NCI-H146 (cell line): ENCODE measurements at regions not wholly inside any gene's neighbourhood (a gene's known extent, or its start where the extent isn't known, plus 50 kb on each side); places are given as distances from the start of the nearest gene placed in this dataset.
A peak's percentile ranks its signal among the peaks of the same experiment; 100 is the strongest.
"Not testable (repeated sequence)": the region's sequence is repeated elsewhere in the genome, so short reads cannot be mapped to it uniquely, and the experiment has no call there.

Source experiments
- DNase-seq: peaks from one replicate; lab custom pipeline; 2025; lab: John Stamatoyannopoulos, UW

DNA sequence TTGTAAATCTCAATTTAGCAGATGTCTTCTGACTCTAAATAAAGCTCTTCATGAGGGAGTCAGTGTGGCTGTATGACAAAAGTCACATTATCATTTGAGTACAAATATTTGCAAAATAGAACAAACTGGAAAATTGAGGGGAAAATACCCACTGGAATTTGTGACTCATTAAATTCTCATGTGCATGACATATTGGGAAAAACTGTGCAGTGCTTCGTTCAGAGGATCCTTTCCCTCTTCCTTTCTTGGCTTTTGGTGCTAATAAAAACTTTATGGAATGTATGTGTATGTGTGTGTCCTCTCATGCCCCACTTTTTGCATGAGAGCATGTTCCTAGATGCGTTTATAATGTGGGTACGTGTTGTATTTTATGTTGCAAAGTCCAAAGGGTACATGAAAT is 267.8 kb downstream of the KTN1 start:
- no peak for DNase-seq

DNA sequence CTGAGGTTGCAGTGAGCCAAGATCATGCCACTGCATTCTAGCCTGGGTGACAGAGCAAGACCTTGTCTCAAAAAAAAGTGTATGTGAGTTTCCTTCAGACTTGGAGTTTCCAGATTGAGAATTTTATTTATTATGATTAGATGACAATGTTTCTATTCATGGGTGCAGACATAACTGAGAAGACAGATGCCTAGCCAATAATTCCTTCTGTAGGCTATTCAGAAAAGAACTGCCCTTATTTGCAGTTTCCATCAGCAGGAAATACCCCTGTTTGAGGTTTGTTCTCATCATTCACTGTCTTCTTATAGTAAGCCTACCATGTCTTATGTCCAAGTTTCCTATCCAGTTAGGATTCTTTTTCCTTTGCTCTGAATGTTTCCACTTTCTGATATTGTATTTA is 269.0 kb downstream of the KTN1 start:
- no peak for DNase-seq

DNA sequence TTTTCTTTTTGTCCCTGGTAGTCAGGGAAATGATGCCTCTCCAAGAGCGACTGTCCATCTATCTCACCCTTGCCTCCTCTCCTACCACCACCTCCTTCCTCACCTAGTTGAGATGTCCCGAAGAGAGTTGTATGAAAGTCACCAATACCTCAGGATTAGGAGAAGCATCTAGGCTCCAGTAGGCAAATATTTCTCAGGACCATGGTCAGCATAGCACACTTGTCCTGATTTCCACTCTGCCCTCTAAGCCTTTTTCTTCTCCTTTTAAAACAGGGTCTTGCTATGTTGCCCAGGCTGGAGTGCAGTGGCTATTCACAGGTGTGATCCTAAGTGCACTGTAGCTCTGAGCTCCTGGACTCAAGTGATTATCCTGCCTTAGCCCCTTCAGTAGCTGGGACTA is 268.4 kb upstream of the PELI2 start:
- no peak for DNase-seq

DNA sequence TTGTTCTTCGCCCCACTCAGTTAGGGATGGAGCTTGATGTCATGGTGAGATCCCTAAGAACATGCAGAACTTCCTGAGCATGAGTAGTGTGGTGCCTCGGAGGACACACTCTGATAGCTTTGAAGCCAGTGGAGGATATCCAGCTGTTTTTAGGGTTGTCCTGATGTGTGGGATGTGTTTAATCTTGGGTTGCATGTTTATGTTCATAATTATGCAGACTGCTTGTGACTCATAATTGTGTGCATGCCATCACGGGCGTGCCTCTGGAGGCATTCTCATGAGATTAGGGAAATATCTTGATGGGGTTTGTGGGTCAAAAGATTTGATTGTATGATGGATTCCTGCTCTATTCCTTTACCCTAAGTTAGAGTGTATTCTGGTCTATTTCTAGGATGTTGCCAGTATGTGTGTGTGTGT is 267.4 kb upstream of the PELI2 start:
- DNase-seq = no peak

GRCh38 chr14:55851301-55851700 is 266.9 kb upstream of the PELI2 start:
- no peak for DNase-seq

DNA sequence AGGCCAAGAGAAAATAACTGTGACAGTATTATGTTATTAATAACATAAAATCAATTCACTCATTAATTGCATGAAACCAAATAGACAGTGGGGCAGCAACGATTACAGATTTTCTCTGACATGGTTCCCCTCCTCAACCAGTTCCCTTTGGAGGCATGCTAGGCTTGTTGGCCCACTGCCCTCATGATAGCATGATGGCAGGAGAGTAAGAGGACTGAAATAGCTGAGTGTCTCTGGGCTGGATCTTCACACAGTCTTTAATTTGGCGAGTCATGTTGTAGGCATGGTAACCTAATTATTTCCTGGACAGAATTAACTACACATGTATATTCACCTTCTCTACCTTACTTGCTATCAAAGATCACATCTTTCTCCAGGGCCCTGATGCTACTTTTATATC is 266.2 kb upstream of the PELI2 start:
- DNase-seq = no peak

- DNase-seq = no peak
These were observed 262.5 kb upstream of the PELI2 start for GRCh38 chr14:55855751-55856150.

DNA sequence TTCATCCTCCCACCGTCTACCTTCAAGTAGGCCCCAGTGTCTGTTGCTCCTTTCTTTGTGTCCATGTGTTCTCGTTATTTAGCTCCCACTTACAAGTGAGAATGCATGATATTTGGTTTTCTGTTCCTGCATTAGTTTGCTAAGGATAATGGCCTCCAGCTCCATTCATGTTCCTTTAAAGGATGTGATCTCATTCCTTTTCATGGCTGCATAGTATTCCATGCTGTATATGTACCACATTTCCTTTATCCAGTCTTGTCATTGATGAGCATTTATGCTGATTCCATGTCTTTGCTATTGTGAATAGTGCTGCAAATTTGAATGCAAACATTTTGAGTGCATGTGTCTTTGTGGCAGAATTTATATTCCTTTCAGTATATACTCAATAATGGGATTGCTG is 259.6 kb upstream of the PELI2 start:
- no peak for DNase-seq

- not testable (repeated sequence) for DNase-seq
These were observed 256.6 kb upstream of the PELI2 start for GRCh38 chr14:55861561-55861960.

DNA sequence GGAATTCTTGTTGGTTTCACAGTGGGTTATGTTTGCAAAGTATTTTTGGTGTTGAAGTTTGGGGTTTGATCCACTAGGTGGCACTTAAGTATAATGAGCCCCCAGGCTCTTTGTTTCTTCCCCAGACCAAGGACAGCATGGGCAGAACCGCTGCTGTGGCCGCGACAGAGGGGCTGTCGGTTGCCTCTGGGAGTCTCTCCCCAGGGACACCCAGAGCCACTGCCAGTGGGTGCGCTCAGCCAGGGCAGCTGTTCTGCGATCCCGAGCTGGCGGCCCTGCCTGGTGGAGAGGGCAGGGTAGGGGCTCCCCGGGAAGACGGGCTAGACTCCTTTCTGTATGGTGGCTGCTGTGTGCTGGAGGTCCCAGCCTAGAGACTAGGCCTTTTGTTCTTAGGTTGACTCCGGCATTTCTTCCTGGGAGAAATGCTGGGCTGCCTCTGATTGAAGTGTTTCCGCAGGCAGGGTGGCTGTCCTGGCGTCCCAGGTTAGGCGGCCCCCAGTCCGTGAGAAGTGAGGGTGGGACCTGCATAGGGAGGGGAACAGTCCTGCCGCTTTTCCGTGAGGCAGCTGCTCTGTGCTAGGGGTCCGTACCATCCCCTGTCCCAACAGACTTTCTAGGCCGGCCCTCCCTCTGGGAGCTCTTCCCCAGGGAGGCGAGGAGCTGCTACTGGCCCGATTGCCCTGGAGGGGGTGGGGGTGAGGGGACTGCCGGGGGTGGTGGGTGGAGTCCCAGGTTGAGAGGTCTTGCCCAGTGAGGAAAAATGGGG is 253.1 kb upstream of the PELI2 start:
- no peak for DNase-seq

DNA sequence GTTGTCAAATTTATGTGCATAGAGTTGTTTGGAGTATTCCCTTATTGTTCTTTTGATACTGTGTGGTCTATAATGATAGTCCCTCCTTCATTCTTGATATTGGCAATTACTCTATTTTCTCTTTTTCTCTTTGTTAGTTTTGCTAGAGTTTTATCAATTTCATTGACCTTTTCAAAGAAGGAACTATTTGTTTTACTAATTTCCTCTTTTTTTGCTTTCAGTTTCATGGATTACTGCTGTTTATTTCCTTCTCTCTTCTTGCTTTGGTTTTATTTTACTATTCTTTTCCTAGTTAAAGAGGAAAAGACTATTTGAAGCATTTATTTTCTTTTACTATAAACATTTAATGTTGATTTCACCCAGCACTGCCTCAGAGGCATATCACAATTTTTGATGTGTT is 250.9 kb upstream of the PELI2 start:
- no peak for DNase-seq

DNA sequence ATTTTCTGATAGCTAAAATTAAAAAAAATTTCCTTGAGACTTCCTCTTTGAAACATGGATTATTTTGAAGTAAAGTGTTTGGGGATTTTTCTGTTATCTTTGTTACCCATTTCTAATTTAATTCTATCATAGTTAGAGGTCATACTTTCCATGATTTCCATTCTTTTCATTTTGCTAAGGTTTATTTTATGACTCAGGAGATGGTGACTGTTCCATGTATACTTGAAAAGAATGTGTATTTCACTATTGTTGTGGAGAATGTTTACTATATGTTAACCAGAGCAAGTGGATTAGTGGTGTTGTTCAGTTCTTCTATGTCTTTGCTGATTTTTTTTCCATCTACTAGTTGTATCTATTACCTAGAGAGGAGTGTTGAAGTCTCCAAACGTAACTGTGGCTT is 250.5 kb upstream of the PELI2 start:
- DNase-seq = no peak

GRCh38 chr14:55869397-55870049 is 248.7 kb upstream of the PELI2 start:
- no peak for DNase-seq

GRCh38 chr14:55873169-55873568 is 245.0 kb upstream of the PELI2 start:
- DNase-seq = no peak

GRCh38 chr14:55874785-55875184 is 243.4 kb upstream of the PELI2 start:
- no peak for DNase-seq

DNA sequence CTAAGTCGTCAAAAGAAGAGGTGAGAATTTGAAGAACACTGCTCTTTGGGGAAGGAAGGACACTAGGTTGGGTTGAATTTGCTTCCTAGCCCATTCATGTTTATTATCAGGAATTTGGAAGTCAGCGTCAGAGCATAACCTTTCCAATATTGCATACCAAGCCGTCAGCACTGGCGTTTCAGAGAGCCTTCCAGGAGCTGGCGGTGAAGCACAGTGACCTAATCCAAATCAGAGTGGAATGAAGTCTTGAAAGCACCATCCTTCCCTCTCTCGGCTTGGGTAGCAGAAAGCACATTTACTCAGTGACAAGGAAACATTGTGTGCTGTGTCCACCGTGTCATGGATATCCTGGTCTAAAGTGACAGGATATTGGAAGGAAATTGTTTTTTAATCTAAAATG is 240.3 kb upstream of the PELI2 start:
- DNase-seq = no peak

- DNase-seq = no peak
These were observed 236.5 kb upstream of the PELI2 start for GRCh38 chr14:55881577-55882241.

DNA sequence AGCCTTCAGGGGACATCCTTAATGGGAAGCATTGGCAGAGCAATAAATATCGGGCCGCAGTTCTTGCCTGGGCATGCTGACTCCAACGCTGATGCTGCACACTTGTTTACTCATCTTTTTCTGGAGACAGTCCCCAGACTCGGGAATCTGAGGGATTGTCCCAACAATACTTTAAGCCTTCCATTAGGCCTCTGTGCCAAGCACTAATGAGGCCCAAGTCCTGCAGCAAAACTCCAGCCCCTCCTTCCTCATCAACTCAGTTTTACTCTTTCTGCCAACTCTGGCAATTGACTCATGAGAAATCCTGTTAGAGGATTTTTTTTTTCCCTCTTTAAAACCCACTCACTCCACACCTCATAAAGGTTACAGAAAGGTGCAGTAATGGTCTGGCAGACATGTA is 233.4 kb upstream of the PELI2 start:
- DNase-seq = no peak

- peak; percentile 90 for DNase-seq
These were observed 229.1 kb upstream of the PELI2 start for GRCh38 chr14:55889124-55889523.

GRCh38 chr14:55891692-55892091 is 226.5 kb upstream of the PELI2 start:
- no peak for DNase-seq

DNA sequence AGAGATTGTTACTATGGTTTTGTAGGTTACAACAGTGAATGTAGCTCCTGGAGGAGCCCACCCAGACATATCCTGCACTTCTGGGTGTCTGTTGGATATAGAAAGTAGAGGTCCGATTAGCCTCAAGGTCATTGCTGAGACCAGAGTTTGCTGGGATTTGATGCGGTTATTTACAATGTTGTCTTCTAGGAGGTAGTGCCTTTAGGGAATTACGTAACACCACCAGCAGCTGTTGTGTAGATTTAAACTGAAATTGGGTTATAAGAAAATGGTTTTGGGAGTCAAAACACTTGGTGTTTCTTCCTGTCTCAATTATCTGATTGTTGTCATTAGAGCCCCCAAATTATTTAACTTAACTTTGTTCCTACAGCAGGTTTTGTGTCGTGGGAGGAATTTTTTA is 225.3 kb upstream of the PELI2 start:
- no peak for DNase-seq

- DNase-seq = no peak
These were observed 224.5 kb upstream of the PELI2 start for GRCh38 chr14:55893705-55894104.

DNA sequence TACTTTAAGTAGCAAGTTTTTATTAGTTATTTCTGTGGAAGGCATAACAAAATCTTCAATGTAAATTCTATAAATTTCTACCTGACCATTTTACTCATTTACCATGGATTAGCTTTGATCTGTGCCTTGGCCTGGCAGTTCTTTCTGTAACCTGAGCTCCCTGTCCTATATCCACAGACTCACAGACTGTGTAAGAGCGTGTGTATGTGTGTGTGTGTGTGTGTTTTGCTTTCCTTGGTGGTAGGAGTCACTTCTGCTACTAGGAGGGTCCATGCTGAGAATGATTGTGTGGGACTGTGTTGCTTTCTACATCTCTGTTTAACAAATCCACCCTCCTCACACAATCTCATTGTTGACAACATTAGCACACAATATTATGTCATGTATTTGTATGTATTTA is 221.2 kb upstream of the PELI2 start:
- no peak for DNase-seq
